IPS-20b (cell line): ENCODE measurements at regions not wholly inside any gene's neighbourhood (a gene's known extent, or its start where the extent isn't known, plus 50 kb on each side); places are given as distances from the start of the nearest gene placed in this dataset.

Experiments used
- H3K27ac ChIP-seq: one replicate; pipeline ENCODE4 v1.5.1; 2013; ENCODE audit warnings: low read length
- H3K27me3 ChIP-seq: 2 replicates; pipeline ENCODE4 v1.6.1; 2013; ENCODE audit warnings: mild to moderate bottlenecking, low read length, inconsistent platforms; ENCODE audit not compliant: insufficient read depth
- H3K36me3 ChIP-seq: 2 replicates; pipeline ENCODE4 v1.6.1; 2013; ENCODE audit warnings: low read depth, mild to moderate bottlenecking, inconsistent platforms, low read length, moderate library complexity; ENCODE audit not compliant: insufficient read depth
- H3K4me1 ChIP-seq: 2 replicates; pipeline ENCODE4 v1.6.1; 2013; ENCODE audit warnings: mild to moderate bottlenecking, control low read depth, inconsistent platforms, low read length, moderate library complexity; ENCODE audit not compliant: insufficient read depth
- H3K4me3 ChIP-seq: 2 replicates; pipeline ENCODE4 v1.5.1; 2013; ENCODE audit warnings: mild to moderate bottlenecking, low read length, inconsistent platforms
- H3K9ac ChIP-seq: 2 replicates; pipeline ENCODE4 v1.6.1; 2013; ENCODE audit warnings: low read depth, mild to moderate bottlenecking, inconsistent platforms, low read length, moderate library complexity
- H3K9me3 ChIP-seq: 2 replicates; pipeline ENCODE4 v1.6.1; 2013; ENCODE audit warnings: mild to moderate bottlenecking, low read depth, low read length, inconsistent platforms; ENCODE audit not compliant: insufficient read depth

DNA sequence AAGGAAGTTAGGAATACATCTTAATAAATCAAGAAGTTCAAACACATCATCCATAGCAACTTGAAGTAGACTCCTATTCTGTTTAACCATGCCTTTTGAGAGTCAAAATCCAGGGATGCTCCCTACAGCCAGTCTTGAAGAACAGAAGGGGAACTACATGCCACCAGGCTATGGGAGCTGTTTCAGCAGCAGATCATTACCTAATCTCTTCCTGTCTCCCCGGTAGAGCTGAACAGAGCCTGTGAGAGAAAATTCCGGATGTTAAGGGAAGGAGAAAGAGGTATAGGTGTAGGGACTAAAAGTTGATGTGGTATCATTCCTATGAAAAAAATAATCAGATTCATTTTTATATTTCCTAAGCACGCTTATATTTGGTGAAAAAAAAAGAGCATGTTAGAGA is 352.2 kb downstream of the SPRY1 start:
- no peaks in the 10 kb centered on the region for H3K27me3 ChIP-seq
- no peaks in the 10 kb centered on the region for H3K9me3 ChIP-seq
- H3K36me3 ChIP-seq, result no peaks in the 10 kb centered on the region
- H3K4me1 ChIP-seq, result peaks cover 10% of the 10 kb centered on the region; the same call in 1 of the 2 replicates
- H3K4me3 ChIP-seq, result no peak overlapping the region
- no peak overlapping the region for H3K9ac ChIP-seq
- no peak overlapping the region for H3K27ac ChIP-seq

DNA sequence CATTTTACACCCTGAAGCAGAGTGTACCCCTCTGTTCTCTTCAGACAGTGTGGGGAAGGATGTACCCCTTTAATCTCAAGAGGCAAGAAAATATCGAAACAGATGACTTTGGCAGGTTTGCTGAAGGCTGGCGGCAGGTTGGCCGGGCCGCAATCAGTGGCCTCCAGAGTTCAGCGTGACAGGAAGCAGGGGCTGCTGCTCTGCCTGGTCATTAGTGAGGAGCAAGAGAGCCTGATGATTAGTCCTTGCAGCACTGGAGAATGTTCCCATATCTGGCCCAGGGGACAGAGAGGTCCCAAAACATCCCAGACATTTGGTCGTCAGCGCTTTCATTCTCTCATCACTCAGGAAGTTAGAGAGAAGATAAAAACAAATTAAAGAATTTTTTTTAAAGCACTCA is 352.8 kb downstream of the SPRY1 start:
- H3K27ac ChIP-seq, result no peak overlapping the region
- no peaks in the 10 kb centered on the region for H3K36me3 ChIP-seq
- H3K4me1 ChIP-seq, result peaks cover 10% of the 10 kb centered on the region; the same call in 1 of the 2 replicates
- H3K9me3 ChIP-seq, result no peaks in the 10 kb centered on the region
- H3K4me3 ChIP-seq, result no peak overlapping the region
- H3K27me3 ChIP-seq, result no peaks in the 10 kb centered on the region
- no peak overlapping the region for H3K9ac ChIP-seq

DNA sequence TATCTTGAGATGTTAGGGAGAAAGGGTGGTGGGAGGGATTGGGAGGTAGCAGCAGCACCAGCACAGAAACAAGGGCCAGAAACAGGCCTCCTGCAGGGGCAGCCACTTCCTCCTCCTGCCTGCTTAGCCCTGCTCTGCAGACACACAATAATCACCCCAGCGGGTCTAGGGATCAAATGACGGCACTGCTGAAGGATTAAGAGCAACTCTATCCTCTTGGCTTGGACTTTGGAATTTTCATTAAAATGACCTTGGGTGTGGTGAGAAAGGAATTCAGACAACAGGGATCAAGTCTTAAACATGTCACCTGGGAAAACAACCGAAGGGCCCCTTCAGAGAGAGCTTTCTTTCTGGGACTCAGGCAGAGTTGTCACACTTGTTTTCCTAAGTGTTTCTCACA is 353.4 kb downstream of the SPRY1 start:
- H3K27ac ChIP-seq, result peak overlapping the region; percentile 37
- no peak overlapping the region for H3K4me3 ChIP-seq
- no peak overlapping the region for H3K9ac ChIP-seq
- H3K27me3 ChIP-seq, result no peaks in the 10 kb centered on the region
- peaks cover 10% of the 10 kb centered on the region; the same call in 1 of the 2 replicates for H3K4me1 ChIP-seq
- no peaks in the 10 kb centered on the region for H3K9me3 ChIP-seq
- no peaks in the 10 kb centered on the region for H3K36me3 ChIP-seq

DNA sequence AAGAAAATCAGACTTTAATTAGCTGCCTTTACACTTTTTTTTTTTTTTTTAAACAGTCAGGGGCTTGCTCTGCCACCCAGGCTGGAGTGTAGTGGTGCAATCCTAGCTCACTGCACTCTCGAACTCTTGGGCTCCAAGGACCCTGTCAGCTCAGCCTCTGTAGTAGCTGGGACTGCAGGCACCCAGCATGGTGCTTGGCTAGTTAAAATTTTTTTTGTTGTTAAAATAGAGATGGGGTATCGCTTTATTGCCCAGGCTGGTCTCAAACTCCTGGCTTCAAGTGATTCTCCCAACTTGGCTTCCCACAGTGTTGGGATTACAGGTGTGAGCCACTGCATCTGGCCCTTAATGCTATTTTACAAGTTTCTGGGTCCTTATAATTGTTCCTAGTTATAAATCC is 359.1 kb downstream of the SPRY1 start:
- Histone ChIP-seq H3K27ac (no peak overlapping the region), H3K36me3 (no peaks in the 10 kb centered on the region), H3K4me3 (no peak overlapping the region), H3K9ac (no peak overlapping the region), H3K27me3 (no peaks in the 10 kb centered on the region), H3K9me3 (no peaks in the 10 kb centered on the region), H3K4me1 (peaks cover under 1% of the 10 kb centered on the region; the same call in 1 of the 2 replicates)

GRCh38 chr4:123767806-123768205 is 371.2 kb downstream of the SPRY1 start:
- no peak overlapping the region for H3K27ac ChIP-seq
- H3K9ac ChIP-seq, result no peak overlapping the region
- H3K36me3 ChIP-seq, result no peaks in the 10 kb centered on the region
- no peaks in the 10 kb centered on the region for H3K4me1 ChIP-seq
- no peaks in the 10 kb centered on the region for H3K9me3 ChIP-seq
- H3K4me3 ChIP-seq, result no peak overlapping the region
- no peaks in the 10 kb centered on the region for H3K27me3 ChIP-seq

- Histone ChIP-seq H3K4me1 (no peaks in the 10 kb centered on the region), H3K4me3 (no peak overlapping the region), H3K27me3 (no peaks in the 10 kb centered on the region), H3K36me3 (no peaks in the 10 kb centered on the region), H3K9ac (no peak overlapping the region), H3K9me3 (no peaks in the 10 kb centered on the region), H3K27ac (no peak overlapping the region)
Measured at GRCh38 chr4:123770884-123771283, 374.3 kb downstream of the SPRY1 start.

- H3K36me3 ChIP-seq, result no peaks in the 10 kb centered on the region
- no peak overlapping the region for H3K9ac ChIP-seq
- no peak overlapping the region for H3K27ac ChIP-seq
- no peak overlapping the region for H3K4me3 ChIP-seq
- no peaks in the 10 kb centered on the region for H3K27me3 ChIP-seq
- H3K4me1 ChIP-seq, result no peaks in the 10 kb centered on the region
- H3K9me3 ChIP-seq, result no peaks in the 10 kb centered on the region
Measured at GRCh38 chr4:123776267-123776666, 379.7 kb downstream of the SPRY1 start.

GRCh38 chr4:123777373-123777772 is 380.8 kb downstream of the SPRY1 start:
- Histone ChIP-seq H3K4me1 (no peaks in the 10 kb centered on the region), H3K36me3 (no peaks in the 10 kb centered on the region), H3K27me3 (no peaks in the 10 kb centered on the region), H3K9ac (no peak overlapping the region), H3K27ac (no peak overlapping the region), H3K9me3 (no peaks in the 10 kb centered on the region), H3K4me3 (no peak overlapping the region)

DNA sequence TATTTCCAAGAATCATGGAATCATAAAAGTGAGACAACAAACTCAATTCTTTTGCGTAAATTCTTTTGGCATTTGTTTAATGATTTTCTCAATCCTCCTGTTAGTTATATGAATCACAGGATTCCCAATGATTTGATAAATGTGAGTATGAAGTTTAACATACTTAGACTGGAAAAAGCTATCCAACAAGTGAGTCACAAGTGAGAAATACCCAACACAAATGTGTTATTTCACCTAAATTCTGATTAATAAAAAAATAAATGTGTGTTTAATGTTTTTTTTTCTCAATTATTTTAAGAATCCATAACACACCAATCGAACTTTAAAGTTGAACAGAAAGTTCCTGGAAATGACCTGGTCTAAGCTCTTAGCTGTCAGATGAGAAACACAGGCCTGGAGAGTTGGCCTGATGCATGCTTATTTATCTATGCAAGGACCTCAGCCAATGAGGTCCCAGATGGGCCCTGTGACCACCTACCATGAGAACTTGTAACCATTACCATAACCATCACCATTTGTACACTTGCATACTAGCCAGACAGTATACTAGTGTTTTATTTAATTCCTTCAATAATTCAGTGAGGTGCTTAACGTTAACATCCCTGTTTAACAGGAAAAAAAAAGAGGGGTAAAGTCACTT is 386.7 kb downstream of the SPRY1 start:
- Histone ChIP-seq H3K27me3 (no peaks in the 10 kb centered on the region), H3K9me3 (no peaks in the 10 kb centered on the region), H3K9ac (no peak overlapping the region), H3K36me3 (no peaks in the 10 kb centered on the region), H3K4me1 (peaks cover 42% of the 10 kb centered on the region), H3K27ac (no peak overlapping the region), H3K4me3 (no peak overlapping the region)

- Histone ChIP-seq H3K9ac (peak overlapping the region; percentile 1; the same call in 1 of the 2 replicates), H3K27ac (peak overlapping the region; percentile 60), H3K4me3 (no peak overlapping the region), H3K9me3 (no peaks in the 10 kb centered on the region), H3K36me3 (no peaks in the 10 kb centered on the region), H3K4me1 (peaks cover 42% of the 10 kb centered on the region), H3K27me3 (no peaks in the 10 kb centered on the region)
Measured at GRCh38 chr4:123783921-123784320, 387.3 kb downstream of the SPRY1 start.

GRCh38 chr4:123784626-123785025 is 388.0 kb downstream of the SPRY1 start:
- peak overlapping the region; percentile 1; the same call in 1 of the 2 replicates for H3K9ac ChIP-seq
- peaks cover 42% of the 10 kb centered on the region for H3K4me1 ChIP-seq

DNA sequence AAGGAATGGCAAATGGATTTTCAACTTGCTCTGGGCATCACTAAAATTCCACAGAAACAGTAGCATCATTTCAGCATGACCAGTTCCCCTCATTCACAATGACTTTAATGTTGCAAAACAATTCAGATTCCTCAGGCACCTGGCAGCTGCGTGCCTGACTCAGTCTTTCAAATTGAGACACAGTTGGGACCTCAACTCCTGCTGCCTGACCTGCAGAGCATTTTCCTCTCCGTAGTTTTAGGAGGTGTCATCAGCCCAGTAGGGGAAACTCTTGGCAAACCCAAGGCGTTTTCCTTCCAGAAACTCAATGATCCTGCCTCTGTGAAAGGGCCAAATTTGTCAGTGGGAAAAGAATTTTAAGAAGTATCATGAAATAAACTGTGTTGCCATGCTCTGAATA is 388.9 kb downstream of the SPRY1 start:
- H3K4me3 ChIP-seq, result no peak overlapping the region
- H3K27ac ChIP-seq, result peak overlapping the region; percentile 46
- peak overlapping the region; percentile 40; the same call in 1 of the 2 replicates for H3K9ac ChIP-seq

More at GRCh38 chr4:123784626-123785025, 388.0 kb downstream of the SPRY1 start:
- Histone ChIP-seq H3K36me3 (no peaks in the 10 kb centered on the region), H3K9me3 (no peaks in the 10 kb centered on the region), H3K27me3 (no peaks in the 10 kb centered on the region), H3K4me3 (no peak overlapping the region), H3K27ac (peak overlapping the region; percentile 60)

More for the DNA sequence above, 388.9 kb downstream of the SPRY1 start:
- H3K36me3 ChIP-seq, result no peaks in the 10 kb centered on the region
- H3K27me3 ChIP-seq, result no peaks in the 10 kb centered on the region
- peaks cover 42% of the 10 kb centered on the region for H3K4me1 ChIP-seq
- no peaks in the 10 kb centered on the region for H3K9me3 ChIP-seq
